HG03342 (cell line): ENCODE measurements at regions not wholly inside any gene's neighbourhood (a gene's known extent, or its start where the extent isn't known, plus 50 kb on each side); places are given as distances from the start of the nearest gene placed in this dataset.
A peak's percentile ranks its signal among the peaks of the same experiment; 100 is the strongest.

Source experiments
- ATAC-seq: cut with Tn5 transposase; IDR thresholded peaks from one replicate; pipeline ENCODE4 v1.9.1; 2021; ENCODE audit warnings: mild to moderate bottlenecking, moderate library complexity; ENCODE audit not compliant: unreplicated experiment

DNA sequence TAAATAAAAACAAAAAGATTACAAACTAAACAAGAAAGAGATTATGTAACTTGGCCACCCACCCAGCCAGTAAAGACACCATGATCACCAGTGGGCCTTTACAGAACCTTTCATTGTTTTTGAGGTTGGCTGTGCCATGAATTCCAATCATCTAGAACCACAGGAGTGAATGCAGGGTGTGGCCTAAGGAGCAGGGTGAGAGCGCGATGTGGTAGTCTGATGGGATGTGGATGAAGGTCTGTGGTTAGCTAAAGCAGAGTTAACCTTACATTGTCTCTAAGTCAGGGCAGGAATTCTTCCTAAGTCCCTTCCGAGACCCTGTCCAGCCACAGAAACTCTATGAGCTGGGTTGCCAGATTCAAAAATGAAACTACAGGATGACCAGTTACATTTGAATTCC is 54.0 kb upstream of the CDKN3 start:
- ATAC-seq: no peak

DNA sequence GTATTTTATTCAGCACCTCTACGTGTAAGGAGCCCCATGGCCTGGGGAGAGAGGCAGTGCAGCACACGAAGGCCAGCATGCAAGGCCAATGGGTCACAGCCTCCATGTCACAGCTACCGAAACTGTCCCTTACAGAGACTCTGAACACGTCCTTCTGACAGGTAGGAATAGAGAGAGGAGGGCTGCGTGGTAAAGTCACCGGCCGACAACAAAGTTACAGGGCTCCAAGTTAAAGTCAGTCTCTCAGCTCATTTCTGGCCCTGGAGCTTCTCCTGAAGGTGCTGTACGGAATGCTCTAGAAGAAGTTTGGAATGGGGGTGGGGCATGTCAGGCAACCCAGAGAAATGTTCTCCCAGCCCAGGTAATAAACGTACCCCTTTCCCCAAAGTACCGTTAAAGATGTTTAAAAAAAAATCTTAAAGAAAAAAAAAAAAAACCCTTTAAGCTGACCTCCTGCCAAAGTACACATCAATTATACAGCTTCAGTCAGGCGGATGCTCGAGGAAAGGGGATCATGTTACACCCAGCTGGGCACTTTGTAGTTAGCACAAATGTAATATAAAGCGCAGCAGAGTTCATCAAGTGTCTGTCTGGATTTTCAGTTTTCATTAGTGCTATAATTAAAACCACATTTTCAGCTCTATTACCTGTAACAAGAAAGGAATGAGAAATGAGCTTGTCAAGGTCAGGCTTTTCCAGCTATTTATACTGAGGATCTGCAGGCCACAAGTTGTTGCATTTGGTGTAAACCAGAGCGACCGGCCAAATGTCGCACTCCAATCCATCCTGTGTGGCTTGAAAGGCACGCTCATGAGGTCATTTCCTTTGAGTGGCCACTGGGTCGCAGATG is 53.3 kb upstream of the CDKN3 start:
- no peak for ATAC-seq

DNA sequence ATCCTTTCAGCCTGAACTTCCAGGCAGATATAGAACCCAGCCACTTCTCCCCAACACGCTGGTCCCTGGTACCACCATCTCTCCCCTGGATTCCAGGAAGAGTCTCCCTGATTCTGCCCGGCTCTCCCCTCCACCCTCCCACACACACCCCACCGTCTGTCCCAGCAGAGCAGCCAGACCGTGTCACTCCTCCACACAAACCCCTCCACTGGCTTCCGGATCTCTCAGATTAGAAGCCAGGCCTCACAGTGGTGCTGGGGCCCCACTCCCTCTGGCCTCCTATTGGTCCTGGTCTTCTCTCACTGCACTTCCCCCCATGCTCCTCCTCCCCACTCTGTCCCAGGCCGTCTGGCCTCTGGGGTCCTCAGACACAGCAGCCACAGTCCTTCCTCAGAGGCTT is 52.4 kb upstream of the CDKN3 start:
- ATAC-seq: peak; percentile 72

DNA sequence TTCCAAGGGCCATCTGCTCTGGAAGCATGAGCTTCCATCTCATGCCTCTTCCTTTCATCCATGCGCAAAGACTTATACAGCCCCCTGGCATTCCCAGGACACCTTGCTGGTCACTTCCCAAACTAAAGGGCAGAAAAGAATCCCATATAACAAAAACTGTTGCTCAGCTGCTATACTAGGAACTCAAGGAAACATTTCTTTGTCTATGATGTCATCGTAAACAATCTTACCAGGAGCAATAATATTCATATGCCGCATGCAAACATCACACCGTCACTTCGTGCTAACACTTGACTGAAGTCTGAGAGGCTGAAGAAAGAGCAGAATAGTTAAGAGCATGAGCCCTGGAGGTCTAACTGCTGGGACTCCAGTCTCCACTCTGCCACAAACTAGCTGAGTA is 50.5 kb upstream of the CDKN3 start:
- ATAC-seq: no peak
